Endothelial cell of hepatic sinusoid (primary cell): ENCODE measurements at regions not wholly inside any gene's neighbourhood (a gene's known extent, or its start where the extent isn't known, plus 50 kb on each side); places are given as distances from the start of the nearest gene placed in this dataset.

ENCODE experiments used
- in situ Hi-C: cut with HindIII; loops from 2 replicates; pipeline ENCODE4 v1.10.0; 2017; ENCODE audit warnings: low sequenced_read_pairs

DNA sequence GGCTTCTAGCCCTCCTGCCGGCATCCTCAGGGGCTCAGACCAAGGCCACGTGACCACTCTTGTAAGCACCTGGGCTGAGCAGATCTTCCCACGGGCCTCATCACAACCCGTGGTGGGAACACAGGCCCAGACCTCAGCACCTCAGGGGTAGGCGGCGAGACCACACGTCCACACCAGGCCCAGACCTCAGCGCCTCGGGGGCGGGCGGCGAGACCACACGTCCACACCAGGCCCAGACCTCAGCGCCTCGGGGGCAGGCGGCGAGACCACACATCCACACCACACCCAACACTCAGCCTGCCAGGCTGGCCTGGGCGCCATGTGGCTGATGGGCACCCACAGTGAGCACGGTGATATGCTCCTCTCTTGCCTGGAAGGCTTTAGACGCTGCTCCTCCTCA, 334.4 kb upstream of the SALL3 start:
- in situ Hi-C loops: no loop called here

DNA sequence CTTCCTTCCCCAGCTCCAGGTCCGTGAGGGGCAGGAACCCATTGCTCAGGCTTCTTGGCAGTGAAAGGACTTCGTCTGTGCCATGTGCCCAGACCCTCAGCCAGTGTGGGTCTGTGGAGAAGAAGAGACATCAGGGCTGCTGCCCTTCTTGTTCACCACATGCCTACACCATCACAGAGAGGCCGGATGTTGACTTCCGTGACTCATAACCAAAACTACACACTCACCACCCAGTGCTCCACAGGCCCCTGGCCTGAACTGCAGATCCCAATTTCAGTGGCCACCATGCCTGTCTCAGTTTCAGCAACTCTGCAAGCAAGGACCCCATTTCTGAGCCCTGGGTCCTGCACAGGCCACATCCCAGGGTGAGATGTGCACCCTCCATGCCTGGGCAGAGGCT, 332.6 kb upstream of the SALL3 start:
- in situ Hi-C loops: no loop called here

DNA sequence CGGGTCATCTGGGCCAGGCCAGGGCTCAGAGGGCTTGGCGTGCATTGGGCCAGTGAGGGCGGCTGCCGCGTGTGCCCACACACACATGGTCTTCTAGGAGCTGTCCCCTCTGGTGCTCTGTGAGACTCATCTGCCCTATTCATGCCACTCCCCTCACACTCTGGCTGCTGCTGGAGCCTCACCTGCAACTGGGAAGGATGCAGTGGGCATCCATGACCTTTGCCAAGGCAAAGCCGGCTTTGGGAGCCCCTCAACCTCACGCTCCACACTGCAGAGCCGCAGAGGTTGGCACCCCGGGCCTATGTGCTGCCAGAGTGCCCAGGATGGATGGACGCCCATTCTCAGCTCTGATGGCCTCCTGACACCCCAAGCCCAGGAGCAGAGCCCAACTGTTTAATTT, 330.2 kb upstream of the SALL3 start:
- in situ Hi-C loops: no loop called here

DNA sequence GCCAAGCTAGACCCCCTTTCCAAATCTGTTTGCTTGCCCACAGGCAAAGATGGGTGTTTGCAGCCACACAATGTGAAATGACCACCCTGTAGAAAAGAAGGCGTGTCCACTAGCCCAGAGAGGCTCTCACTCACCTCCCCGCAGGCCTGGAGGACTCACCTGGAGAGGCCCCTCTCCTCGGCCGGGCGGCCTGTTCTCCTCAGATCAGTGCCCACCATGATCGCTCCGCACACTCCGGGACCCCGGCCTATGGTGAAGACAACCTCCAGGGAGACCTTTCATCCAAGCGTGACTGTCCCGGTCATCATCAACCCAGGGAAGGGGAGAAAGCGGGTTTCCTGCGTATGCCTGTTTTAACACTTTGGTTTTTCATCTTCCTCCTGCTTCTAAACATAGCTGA, 328.7 kb upstream of the SALL3 start:
- in situ Hi-C loops: no loop called here

DNA sequence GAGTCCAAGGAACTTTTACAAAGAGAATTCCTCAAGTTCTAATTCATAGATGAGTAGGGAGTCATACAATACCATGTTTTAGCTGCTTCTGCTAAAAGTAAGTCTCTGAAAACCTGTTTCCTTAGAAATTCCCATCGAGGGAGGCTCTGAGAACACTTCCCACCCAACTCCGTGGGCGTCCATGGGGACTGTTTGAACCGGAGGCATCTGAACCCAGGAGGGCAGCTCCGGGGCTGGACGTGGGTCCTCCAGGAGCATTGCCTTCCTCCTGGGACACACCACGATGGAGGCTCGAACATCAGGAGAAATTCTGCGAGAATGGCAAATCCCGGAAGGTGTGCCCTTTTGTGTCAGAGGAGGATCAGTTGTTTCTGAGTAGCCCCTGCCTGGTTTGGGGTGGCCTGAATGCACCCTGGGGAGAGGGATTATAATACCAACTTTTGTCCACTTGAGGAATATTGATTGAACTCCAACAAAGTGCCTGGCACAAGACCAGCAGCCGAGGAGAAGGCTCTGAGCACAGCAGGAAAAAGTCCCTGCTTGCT, 327.5 kb upstream of the SALL3 start:
- in situ Hi-C loops: no loop called here

DNA sequence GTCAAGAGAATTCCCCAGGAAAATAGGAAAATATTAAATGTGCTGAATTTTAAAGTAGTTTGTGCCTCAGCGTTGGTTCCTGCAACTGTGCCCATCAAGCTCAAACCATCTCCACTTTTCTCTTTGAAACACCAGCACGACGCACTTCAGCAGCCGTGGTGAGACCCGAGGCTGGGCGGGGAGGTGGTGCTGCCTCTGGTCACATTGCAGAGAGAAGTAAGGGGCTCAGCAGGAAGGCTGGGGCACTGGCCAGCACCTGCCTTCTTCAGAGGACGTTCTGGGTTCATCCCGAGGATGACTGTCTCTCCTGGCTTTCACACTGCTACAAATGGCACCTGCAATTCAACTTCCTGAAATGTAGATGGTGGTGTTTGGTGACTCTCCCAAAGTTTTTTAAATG, 323.7 kb upstream of the SALL3 start:
- in situ Hi-C loops: no loop called here

DNA sequence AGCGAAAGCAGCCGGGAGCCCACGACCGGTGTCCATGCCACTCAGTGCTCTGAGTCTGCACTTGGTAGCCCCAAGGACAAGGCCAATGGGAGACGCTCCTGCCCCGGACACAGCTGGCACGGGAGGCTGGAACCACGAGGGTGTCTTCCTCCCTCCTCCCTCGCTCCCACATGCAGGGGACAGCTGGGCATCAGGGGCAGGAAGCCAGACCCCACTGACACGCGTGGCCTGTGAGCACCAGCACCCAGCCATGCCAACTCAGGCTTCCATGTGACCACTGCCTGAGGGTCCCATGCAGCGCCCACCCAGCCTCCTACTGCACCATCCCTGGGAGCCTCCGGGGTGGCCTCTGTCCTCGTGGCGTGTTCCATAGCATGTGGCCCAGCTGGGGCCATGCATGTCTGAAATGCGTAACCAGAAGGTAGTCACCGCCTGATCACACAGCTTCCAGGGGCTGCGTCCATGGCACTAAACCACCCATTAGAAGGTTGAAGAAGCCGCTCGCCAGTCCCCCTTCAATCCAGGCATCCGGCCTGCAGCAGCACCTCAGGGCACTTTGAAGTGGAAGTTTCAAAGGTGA, 323.2 kb upstream of the SALL3 start:
- in situ Hi-C loops: no loop called here

DNA sequence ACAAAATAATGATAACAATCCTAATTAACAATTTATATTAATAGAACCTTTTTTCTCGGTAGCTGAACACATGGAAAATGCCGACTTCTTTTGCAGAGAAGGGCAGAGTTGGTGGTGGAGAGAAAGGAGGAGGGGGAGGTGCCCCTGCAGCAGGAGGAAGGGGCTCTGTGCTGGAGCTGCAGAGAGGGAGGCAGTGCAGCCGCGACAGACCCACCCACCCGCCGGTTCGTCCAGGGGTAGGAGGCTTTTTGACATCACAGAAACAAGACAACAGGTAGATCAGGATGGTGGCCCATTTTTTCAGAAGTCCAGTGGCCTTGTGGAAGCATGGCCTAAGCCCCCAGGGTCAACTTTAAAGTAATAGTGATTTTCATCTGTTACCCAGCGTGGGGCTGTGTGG, 321.1 kb upstream of the SALL3 start:
- in situ Hi-C loops: no loop called here

DNA sequence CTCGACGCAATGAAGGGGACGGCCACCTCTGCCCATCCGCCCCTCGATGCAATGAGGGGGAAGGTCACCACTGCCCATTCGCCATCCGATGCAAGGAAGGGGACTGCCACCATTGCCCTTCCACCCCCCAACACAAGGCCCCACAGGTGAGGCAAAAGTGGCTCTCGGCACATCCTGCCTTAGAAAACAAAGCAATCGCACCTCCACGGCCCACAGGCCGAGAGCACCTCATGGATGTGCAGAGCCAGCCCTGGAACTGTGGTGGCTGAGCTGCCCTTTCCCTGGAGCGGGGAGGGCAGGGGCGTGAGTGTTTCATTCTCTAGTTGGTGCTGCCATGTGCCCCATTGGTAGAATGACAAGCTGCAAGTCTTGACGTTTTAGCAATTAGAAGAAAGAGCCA, 320.6 kb upstream of the SALL3 start:
- in situ Hi-C loops: no loop called here

DNA sequence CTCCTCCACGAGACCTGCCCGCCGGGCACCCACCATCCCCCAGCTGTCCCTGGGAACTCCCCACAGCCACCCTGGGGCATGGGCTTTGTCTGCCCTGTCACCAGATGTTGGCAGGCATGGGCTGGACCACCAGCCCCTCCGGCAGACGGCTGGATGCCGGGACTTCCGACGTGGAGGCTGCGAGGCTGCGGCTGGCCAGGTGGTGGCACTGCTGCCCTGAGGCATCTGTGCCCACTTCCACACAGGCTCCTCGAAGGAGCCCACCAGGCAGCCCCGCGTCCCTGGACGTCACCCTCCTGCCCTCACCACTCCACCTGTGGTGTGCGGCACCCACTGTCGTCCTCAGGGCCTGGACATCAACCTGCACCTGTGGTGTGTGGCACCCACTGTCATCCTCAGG, 319.9 kb upstream of the SALL3 start:
- in situ Hi-C loops: no loop called here

DNA sequence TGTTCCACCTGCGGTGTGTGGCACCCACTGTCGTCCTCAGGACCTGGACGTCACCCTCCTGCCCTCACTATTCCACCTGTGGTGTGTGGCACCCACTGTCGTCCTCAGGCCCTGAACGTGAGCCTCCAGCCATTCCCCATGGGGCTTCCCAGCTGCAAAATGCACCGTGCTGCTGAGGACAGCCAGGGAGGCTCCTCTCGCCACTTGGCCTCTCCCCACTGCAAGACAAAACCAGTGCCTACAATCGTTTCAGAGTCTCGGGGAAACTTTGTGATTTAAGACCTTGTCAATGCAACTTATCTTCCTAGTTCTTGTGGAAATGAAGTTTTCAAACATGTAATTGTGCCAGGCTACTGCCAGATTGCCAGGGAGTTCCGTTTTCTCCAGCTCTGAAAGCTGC, 319.3 kb upstream of the SALL3 start:
- in situ Hi-C loops: no loop called here

DNA sequence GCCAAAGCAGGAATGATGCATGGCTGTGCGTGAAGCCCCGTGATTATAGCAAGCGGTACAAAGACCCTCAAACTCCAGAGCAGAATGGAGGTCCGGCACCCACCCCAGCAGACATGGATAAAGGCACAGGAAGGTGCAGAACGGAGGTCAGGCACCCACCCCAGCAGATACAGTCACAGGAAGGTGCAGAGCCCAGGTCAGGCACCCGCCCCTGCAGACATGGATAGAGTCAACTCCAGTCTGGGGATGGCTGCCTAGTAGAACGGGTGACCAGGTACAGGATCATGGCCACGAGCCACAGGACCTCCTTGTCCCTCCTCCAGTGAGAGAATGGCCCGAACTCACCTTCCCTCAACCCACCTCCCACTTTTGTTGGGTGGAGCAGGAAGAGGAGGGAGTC, 318.3 kb upstream of the SALL3 start:
- in situ Hi-C loops: no loop called here

DNA sequence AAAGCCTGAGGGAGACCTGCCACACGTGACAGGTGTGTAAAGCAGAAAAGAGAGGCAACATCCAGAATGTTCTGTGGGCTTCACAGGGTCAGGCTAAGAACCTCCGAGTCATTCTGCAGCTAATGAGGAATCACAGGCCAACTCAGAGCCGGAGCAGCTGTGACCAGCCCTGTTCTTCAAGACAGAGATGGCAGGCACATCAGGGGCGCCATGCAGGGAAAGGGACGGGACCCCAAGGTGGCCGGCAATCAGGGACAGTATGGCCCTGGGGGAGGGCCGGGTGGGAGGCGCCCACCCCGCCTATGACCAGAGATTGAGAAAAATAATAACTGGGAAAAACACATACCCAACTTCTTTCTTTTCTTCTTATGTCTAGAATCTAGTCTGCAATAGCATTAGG, 316.7 kb upstream of the SALL3 start:
- in situ Hi-C loops: no loop called here

DNA sequence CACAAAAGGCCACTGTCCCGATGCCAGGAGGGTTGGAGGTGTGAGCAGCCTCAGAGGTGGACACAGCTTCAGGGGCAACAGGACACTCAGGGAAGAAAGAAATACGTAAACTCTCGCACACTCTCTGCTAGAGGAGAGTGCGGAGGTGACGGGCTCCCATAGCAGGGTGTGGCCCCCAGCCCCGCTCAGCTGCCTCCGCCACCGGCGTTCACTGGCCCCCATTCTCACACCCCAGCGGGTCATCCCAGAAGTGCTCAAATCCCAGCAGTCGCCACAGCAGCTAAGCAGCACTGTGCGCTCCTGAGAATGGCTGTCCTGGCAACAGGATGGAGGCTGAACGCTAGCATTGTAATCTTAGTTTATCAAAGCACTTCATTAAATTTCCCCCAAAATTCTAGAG, 315.6 kb upstream of the SALL3 start:
- in situ Hi-C loops: no loop called here

DNA sequence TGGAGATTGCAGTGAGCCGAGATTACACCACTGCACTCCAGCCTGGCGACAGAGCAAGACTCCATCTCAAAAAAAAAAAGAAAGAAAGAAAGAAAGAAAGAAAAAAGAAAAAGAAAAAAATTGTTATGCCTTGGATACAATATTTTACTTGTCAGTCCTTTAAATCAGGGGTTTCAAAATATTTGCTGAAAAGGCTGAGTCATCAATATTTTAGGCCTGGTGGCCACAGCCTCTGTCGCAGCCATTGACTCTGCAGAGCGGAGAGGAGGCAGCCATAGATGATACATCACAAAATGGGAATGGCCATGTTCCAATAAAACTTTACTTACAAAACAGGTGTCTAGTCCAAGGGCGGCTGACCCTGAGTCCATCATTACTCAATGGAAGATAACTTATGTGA, 314.8 kb upstream of the SALL3 start:
- in situ Hi-C loops: no loop called here

DNA sequence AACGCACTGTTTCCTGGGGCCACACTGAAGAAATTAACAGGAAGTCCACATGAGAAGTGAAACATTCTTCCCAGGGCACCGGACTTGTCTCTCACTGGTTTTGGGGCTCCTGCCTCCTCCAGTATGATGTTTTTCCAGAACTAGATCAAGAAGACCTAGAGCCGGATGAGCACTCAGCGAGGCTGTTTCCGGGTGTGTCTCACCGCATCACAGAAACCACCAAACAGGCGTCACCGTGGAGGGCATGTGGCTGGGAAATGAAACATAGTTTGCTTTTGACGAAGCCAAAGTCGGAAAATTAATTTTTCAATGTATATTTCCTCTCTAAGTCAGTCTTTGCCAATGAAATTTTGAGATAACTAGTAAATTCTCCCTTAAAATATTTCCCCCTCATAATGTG, 314.0 kb upstream of the SALL3 start:
- in situ Hi-C loops: no loop called here

DNA sequence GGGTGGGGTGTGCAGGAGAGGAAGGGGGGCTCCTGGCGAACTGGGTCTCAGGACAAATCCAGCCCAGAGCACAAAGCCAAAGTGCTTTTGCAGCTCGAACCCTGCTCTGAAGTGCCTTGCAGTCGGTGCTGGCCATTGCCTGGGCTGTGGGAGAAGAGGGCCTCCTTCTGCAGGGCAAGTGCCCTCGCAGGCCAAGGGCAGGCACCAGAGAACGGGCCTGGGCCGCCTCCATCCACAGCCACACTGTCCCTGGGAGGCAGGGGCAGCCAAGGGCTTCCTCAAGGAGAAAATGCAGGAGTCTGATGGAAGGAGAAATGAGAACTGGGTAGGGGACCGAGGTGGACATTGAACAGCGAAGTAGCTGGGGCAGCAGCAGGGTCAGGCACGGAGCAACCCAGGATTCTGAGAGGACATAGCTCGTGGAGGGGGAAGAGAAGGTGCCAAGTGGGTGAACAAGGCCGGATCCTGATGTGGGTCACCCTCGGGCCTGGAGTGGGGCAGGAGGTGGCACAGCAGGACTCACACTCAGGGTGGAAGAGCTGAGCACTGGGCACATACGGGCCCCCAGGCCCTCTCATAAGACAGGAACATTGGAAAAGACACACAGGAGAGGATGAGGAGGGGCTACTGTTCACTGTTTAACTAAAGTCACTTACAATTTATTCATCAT, 312.8 kb upstream of the SALL3 start:
- in situ Hi-C loops: no loop called here

DNA sequence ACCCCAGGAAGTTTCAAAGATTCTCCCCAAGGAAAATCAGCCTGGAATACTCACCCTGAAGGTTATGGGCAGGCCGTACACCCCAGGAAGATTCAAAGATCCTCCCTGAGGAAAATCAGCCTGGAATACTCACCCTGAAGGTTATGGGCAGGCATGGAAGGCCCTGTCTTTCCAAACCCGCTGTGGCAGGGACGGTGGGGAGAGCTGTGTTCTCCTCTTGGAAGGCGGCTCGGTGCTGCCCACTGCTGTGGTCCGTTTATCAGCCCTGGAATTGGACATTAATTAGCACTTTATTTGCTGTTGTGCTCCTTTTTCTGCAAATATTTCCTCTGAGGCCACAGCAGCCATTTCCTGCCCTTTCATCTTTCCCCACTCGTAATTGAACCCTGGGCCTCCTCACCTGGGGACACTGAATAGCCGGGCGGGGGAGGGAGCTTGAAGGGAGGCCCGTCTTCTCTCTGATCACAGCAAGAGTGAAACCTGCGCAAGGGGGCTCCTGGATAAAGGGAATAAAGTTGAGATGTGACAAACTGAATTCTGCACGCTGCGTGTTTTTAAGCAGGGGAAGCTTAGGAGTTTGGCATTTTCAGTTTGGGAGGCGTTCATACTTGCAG, 308.7 kb upstream of the SALL3 start:
- in situ Hi-C loops: no loop called here

DNA sequence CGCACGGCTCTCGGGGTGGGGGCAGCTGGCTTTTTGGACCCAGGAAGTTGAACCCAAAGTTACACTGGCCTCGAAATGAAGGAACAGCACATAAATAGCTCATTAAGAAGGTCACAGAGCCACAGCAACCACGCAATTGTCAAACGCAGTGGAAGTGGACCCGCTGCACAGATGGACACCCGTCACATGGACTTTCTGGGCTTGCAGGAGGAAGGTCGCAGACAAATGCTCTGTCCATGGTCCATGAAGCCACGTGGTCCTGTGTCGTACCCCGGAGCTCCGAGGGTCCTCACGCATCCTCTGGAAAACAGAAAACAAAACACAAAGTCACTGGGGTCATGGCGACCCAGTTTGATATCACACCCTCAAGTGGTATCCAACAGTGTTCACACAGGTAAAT, 308.1 kb upstream of the SALL3 start:
- in situ Hi-C loops: no loop called here

DNA sequence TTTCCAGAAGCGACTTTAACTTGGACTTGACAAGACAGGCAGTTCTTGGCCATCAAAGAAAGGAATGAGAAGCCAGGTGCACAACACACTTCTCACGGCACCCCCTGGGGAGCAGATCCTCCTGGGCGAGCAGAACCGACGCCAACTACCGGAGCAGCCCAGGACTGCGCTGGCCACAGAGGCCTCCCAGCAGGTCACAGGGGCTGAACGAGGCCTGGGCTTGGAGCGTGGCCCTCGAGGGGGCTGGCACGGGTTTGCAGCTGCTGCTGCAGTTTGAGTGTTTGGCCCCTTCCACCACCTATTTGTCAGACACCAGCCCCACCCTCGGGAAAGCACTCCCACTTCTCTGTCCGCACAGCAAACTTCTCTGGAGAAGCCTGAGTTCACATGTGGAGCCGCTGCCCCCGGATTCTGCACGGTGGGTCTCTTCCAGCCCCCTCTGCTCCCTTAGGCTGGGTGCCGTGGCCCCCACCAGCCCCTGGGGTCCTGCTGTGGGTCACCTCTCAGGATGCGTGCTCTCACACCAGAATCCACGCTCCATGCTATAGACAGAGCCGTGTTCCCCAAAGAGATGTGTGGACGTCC, 306.7 kb upstream of the SALL3 start:
- in situ Hi-C loops: no loop called here

DNA sequence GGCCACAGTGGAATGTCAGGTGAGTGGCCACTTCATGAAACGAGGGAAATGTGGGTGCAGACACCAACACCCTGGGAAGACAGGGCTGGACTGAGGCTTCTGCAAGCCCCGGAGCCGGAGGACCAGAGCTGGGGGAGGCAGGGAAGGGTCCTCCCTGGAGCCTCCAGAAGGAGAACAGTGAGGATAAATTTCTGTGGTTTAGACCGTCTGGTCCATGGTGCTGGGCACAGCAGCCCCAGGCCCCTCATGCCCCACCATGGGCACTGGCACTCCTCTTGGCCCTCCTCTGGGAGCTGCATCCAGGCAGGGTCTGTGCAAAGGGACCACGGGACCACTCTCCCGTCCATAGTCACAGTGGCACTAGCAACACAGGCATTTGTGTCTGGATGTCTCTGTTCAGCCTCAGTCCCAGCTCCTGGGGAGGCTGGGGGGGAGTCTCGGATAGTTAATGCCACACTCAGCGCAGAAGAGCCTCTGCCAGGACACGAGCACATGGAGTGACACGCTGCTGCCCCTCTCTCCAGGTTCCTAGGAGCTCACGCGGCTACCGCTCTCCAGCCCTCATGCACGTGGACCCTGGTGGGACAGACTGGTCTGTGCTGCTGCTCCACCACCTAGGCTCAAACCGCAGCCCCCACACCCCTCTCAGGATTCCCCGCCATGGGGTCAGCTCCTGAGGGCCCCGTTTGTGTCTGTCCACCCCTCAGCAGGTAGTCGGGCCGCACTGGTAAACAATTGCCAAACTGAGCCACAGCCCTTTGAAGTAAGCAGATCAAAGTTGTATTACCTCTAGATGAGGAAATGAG, 305.9 kb upstream of the SALL3 start:
- in situ Hi-C loops: no loop called here
